ENCODE measurements at regions not wholly inside any gene's neighbourhood (a gene's known extent, or its start where the extent isn't known, plus 50 kb on each side); places are given as distances from the start of the nearest gene placed in this dataset.

GRCh38 chr3:156030723-156031122 is 89.7 kb upstream of the KCNAB1 start:
- Histone ChIP-seq H3K4me3 (no peak overlapping the region), H3K4me1 (no peaks in the 10 kb centered on the region), H3K27ac (no peak overlapping the region), H3K27me3 (no peaks in the 10 kb centered on the region), H3K36me3 (no peaks in the 10 kb centered on the region), H3K9me3 (no peaks in the 10 kb centered on the region)
- no peak for TF ChIP-seq POLR2A (IDR thresholded peaks at IDR 0.05)
- TF ChIP-seq CTCF (IDR thresholded peaks at IDR 0.05): no peak
- intact Hi-C loops (cut with DNase I; ENCODE audit: low total_unique reads): no loop called here
- DNase-seq: no peak

- no peak for TF ChIP-seq POLR2A (IDR thresholded peaks at IDR 0.05)
- TF ChIP-seq CTCF (IDR thresholded peaks at IDR 0.05): no peak
- Histone ChIP-seq H3K27me3 (no peaks in the 10 kb centered on the region), H3K4me1 (no peaks in the 10 kb centered on the region), H3K36me3 (no peaks in the 10 kb centered on the region), H3K9me3 (no peaks in the 10 kb centered on the region), H3K27ac (no peak overlapping the region), H3K4me3 (no peak overlapping the region)
- intact Hi-C loops (cut with DNase I; ENCODE audit: low total_unique reads): no loop called here
- no peak for DNase-seq
These were observed 87.0 kb upstream of the KCNAB1 start for GRCh38 chr3:156033428-156033827.

GRCh38 chr3:156035158-156035557 is 85.2 kb upstream of the KCNAB1 start:
- H3K36me3 ChIP-seq: no peaks in the 10 kb centered on the region
- no peaks in the 10 kb centered on the region for H3K9me3 ChIP-seq
- H3K27ac ChIP-seq: no peak overlapping the region
- TF ChIP-seq POLR2A (IDR thresholded peaks at IDR 0.05) (no peak), CTCF (IDR thresholded peaks at IDR 0.05) (no peak)
- DNase-seq: no peak
- intact Hi-C loops (cut with DNase I; ENCODE audit: low total_unique reads): no loop called here
- H3K4me1 ChIP-seq: no peaks in the 10 kb centered on the region
- no peaks in the 10 kb centered on the region for H3K27me3 ChIP-seq
- no peak overlapping the region for H3K4me3 ChIP-seq

- intact Hi-C loops (cut with DNase I; ENCODE audit: low total_unique reads): no loop called here
- no peak overlapping the region for H3K27ac ChIP-seq
- H3K9me3 ChIP-seq: no peaks in the 10 kb centered on the region
- no peaks in the 10 kb centered on the region for H3K4me1 ChIP-seq
- H3K27me3 ChIP-seq: no peaks in the 10 kb centered on the region
- no peaks in the 10 kb centered on the region for H3K36me3 ChIP-seq
- no peak for TF ChIP-seq CTCF (IDR thresholded peaks at IDR 0.05)
- TF ChIP-seq POLR2A (IDR thresholded peaks at IDR 0.05): no peak
- DNase-seq: no peak
- no peak overlapping the region for H3K4me3 ChIP-seq
These were observed 83.9 kb upstream of the KCNAB1 start for GRCh38 chr3:156036258-156037053.

- Histone ChIP-seq H3K9me3 (no peaks in the 10 kb centered on the region), H3K27me3 (no peaks in the 10 kb centered on the region), H3K4me1 (no peaks in the 10 kb centered on the region), H3K36me3 (no peaks in the 10 kb centered on the region), H3K27ac (no peak overlapping the region), H3K4me3 (no peak overlapping the region)
- intact Hi-C loops (cut with DNase I; ENCODE audit: low total_unique reads): no loop called here
- DNase-seq: no peak
- TF ChIP-seq CTCF (IDR thresholded peaks at IDR 0.05): no peak
- TF ChIP-seq POLR2A (IDR thresholded peaks at IDR 0.05): no peak
These were observed 83.0 kb upstream of the KCNAB1 start for GRCh38 chr3:156037356-156037755.
